Panc1 (cell line): ENCODE measurements at regions not wholly inside any gene's neighbourhood (a gene's known extent, or its start where the extent isn't known, plus 50 kb on each side); places are given as distances from the start of the nearest gene placed in this dataset.
A peak's percentile ranks its signal among the peaks of the same experiment; 100 is the strongest.

Experiments used
- POLR2AphosphoS5 ChIP-seq: IDR thresholded peaks from 2 replicates; pipeline ENCODE4 v1.6.1; 2012; ENCODE audit warnings: mild to moderate bottlenecking, low read depth, low read length, moderate library complexity
- SIN3A ChIP-seq: IDR thresholded peaks from 2 replicates; pipeline ENCODE4 v1.6.1; 2012; ENCODE audit warnings: low read depth, mild to moderate bottlenecking, low read length, moderate library complexity, borderline replicate concordance; ENCODE audit not compliant: insufficient read depth
- TF ChIP-seq, protein P1 (sequence below): fragments of 450-650 bp; IDR thresholded peaks from 2 replicates; pipeline ENCODE4 v1.5.1; 2017; ENCODE audit warnings: mild to moderate bottlenecking

DNA sequence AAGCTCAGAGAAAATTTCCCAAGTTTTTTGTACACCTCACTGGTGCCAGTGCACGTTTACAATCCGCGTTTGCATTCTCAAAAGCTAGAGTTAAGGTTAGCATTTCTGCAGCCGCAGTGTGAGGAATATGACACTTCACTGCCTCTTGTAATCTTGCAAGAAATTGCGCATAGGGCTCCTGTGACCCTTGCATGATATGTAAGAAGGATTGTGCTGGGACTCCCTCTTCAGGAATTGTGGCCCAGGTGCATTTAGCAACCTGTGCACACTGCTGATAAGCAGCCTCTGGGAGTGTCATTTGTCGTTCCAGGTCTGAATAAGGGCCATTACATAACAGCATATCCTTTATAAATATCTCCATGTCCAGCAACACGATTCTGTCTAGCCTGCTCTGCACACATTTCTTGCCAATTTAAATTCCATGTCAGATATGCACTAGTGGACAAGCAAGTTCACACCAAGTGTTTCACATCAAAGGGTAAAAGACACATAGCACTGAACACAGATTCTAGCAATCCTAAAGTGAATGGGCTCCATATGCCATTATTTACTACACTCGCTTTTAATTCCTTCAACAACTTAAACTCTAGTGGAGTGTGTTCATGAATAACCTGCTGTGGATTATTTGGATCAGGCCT lies 69.2 kb upstream of the INCENP start:
- TF ChIP-seq, protein P1, sequence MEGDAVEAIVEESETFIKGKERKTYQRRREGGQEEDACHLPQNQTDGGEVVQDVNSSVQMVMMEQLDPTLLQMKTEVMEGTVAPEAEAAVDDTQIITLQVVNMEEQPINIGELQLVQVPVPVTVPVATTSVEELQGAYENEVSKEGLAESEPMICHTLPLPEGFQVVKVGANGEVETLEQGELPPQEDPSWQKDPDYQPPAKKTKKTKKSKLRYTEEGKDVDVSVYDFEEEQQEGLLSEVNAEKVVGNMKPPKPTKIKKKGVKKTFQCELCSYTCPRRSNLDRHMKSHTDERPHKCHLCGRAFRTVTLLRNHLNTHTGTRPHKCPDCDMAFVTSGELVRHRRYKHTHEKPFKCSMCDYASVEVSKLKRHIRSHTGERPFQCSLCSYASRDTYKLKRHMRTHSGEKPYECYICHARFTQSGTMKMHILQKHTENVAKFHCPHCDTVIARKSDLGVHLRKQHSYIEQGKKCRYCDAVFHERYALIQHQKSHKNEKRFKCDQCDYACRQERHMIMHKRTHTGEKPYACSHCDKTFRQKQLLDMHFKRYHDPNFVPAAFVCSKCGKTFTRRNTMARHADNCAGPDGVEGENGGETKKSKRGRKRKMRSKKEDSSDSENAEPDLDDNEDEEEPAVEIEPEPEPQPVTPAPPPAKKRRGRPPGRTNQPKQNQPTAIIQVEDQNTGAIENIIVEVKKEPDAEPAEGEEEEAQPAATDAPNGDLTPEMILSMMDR: peak; percentile 47; the same call in 1 of the 2 replicates
- TF ChIP-seq POLR2AphosphoS5 (no peak), SIN3A (no peak)
